HG03066 (cell line): ENCODE measurements at regions not wholly inside any gene's neighbourhood (a gene's known extent, or its start where the extent isn't known, plus 50 kb on each side); places are given as distances from the start of the nearest gene placed in this dataset.

Experiments used
- ATAC-seq: cut with Tn5 transposase; IDR thresholded peaks from one replicate; pipeline ENCODE4 v1.9.1; 2021; ENCODE audit warnings: low read depth; ENCODE audit not compliant: unreplicated experiment

- no peak for ATAC-seq
Measured at GRCh38 chr13:76796851-76797250, 89.4 kb downstream of the KCTD12 start.

GRCh38 chr13:76795701-76796695 is 90.2 kb downstream of the KCTD12 start:
- ATAC-seq = no peak

DNA sequence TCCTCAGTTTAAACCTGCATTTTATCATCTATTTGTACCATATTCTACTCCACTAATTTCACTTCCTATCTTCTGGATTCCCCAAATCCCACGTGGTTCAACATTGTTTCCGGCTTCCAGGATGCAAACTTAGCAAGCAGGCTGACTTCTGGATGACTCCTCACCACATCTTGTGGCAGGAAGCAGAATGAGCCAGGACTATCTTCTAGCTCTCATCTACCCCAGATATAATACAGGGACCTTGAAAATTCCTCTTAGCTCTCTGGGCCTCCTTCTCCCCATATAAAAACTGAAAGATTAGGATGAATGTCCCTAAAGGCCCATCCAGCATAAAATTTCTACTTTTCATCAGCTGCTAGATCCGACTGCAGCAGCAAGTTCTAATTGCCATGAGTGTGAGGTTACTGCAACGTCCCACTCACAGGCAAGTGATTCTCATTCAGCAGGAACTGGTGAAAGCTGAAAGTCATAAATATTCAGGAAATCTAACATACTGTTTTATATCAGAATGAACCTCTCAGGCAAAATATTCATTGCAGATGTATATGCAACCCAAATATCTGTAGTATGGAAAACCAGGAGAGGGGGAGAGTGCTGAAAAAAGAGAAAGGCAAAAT is 93.4 kb downstream of the KCTD12 start:
- ATAC-seq = no peak

DNA sequence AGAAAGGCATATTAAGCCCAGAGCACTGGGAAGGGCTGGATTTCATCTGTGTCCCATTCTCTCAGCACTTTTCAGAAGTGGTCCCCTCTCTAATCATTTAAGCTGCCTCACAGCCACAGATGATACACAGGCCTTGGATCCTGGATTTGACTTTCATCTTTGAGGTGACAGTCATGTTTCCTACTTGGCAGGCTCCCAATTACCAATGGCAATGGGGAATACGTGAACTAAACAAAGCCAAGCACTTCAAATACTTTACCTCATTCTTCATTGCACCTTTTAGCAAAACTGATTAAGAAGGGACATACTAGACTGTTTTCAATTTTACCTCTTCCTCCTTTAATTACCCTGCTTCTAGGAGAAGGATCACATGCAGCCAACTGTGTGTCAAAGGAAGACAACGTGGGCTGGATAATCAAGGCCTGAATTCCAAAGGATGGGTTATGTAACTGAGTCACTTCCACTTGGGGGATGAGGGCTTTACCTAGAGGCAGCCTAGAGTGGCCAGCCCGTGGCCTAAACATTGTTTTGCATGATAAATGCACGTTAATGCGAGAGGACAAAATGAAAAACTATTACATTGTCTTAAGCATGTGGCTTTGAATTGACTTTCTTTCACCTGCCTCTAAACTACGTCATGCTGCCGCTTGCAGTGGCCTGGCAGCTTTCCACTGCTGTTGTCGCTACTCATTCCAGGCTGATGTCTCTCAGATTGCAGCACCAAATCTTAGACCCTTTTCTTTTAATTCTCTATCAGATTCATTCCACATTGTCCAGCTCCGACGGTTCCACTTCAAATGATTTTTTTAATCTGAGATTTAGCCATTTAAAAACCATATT is 95.0 kb downstream of the KCTD12 start:
- no peak for ATAC-seq

- no peak for ATAC-seq
Measured at GRCh38 chr13:76790526-76790925, 95.7 kb downstream of the KCTD12 start.

GRCh38 chr13:76783798-76784197 is 102.4 kb downstream of the KCTD12 start:
- no peak for ATAC-seq

DNA sequence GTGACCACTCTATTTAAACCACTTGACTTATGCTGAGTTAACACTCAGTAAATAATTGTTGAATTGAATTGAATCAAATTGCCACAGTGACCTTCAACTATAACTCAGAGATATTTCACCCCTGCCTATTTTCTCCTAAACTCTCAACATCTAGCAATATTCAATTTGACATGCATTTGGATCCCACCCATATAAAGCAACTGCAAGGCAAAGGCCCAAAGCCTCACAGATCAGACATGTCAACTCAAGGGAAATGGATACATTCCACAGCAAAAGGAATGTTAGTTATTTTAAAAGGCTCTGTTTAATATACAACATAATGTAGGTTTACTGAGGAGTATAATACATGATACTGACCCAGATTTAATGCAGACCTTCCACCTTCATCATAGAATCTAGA is 107.4 kb downstream of the KCTD12 start:
- no peak for ATAC-seq

- ATAC-seq = no peak
Measured at GRCh38 chr13:76777096-76777495, 109.1 kb downstream of the KCTD12 start.

GRCh38 chr13:76775088-76775740 is 111.0 kb downstream of the KCTD12 start:
- no peak for ATAC-seq

- no peak for ATAC-seq
Measured at GRCh38 chr13:76773448-76774094, 112.6 kb downstream of the KCTD12 start.

- ATAC-seq = no peak
Measured at GRCh38 chr13:76772241-76772640, 114.0 kb downstream of the KCTD12 start.

DNA sequence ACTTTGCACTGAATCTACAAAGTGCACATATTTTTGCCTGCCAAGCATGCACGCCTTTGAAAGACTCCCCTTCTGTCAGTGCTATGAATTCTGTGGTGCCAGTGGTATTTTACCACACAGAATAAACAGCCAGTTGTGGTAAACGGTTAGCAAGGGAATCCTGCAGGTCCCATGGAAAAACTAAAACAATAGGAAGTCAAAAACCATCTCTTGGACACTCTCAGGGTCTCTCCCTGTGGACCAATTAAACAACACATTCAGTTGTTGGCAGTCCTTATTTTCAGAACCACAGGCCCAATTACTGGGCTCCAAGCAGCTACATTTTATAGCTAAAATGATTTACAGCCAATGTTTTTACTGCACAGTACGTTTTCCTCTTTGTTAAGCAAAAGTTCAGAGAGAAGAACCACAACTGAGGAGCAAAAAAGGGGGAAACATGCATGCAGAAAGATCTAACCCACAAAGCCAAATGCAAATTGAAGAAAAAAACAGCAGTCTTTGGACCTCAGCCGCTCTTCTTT is 116.9 kb downstream of the KCTD12 start:
- no peak for ATAC-seq

DNA sequence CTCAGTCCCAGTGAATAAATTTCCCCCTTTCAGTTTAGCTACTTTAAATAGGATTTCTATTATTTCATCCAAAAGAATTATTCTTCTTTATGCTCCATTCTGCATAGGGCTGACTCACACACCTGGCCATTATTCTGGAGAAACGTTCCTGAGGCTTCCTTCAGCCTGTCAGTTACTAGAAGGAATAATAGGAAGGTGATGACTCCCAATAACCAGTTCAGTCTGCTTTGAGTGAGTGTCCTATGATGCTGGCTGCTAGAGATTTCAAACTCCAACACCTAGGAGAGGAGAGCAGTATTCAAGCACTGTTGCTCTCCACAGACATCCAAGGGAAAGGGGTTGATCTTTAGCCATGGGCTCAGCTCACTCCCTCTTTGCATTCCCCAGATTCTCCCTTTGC is 117.8 kb downstream of the KCTD12 start:
- ATAC-seq = no peak

GRCh38 chr13:76764916-76765315 is 121.3 kb downstream of the KCTD12 start:
- no peak for ATAC-seq

GRCh38 chr13:76764429-76764828 is 121.8 kb downstream of the KCTD12 start:
- no peak for ATAC-seq

DNA sequence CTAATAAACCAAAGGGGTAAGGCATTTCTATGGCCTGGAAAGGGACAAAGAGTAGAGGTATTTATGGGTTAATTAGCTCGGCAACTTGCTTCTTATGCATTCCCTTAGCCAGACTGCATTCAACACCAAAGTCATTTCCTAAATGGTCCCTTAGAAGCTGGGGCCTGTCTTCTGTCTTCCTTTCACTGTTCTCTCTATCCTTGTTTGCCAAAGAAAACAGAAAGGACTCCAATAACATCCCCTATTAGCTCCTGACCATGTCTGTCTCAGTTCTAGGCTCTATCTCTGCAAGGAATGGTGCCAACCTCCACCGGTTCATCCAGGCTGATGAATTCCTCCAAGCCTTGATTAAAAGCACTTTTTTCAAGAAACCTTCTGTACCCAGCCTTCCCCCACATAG is 123.5 kb downstream of the KCTD12 start:
- ATAC-seq = no peak

DNA sequence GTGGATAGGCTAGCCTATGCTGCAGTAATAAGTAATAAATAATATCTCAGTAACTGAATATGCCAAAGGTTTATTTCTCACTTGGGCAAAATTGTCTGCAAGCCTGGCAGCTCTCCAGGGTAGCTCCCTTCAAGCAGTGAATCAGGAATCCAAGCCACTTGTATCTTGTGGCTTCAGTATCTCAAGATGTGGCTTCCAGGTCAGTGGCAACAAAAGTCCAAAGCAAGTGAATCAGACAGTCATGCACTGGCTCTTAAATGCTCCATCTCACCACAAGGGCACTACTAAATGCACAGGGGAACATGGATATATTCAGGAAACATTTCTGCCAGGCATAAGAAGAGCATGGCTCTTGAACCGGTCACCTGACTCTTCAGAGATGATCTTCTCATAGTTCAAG is 126.3 kb downstream of the KCTD12 start:
- no peak for ATAC-seq

DNA sequence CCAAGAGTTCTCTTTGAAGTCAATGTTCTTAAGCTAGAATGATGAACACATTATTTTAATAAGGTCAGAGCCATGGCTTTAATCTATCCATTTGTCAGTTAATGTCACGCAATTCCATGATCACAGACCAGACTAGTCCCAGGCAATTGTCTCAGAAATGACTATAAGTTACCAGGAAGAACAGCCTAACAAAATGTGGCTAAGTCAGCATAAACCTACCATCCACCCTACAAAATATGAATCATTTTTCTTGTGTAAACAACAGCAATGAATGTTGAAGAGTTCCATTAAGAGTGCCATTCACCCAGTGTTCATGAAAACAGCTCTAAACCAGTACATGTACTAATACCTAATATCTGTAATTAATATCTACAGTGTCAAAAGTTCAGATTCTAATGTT is 127.5 kb downstream of the KCTD12 start:
- no peak for ATAC-seq

DNA sequence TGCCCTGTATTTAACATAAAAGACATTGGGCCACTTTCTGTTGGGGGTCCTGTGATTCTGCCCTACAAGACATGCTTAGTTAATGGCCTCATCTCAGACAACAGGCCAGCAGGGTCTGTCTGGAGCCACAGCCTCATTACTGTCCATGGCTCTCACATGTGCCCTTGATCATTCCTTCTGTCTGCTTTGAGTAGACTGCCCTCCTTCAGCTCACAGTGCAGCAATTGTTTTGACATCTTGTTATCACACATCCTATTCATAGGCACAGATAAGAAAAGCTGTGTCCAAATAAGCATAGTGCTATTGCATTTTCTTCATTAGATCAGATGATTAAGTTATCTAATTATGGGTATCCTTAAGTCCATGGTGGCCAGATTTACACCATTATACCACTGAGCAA is 127.9 kb downstream of the KCTD12 start:
- no peak for ATAC-seq

- no peak for ATAC-seq
Measured at GRCh38 chr13:76756451-76756850, 129.8 kb downstream of the KCTD12 start.
